HG03064 (cell line): ENCODE measurements at regions not wholly inside any gene's neighbourhood (a gene's known extent, or its start where the extent isn't known, plus 50 kb on each side); places are given as distances from the start of the nearest gene placed in this dataset.

Experiments used
- ATAC-seq: cut with Tn5 transposase; IDR thresholded peaks from one replicate; pipeline ENCODE4 v1.9.1; 2021; ENCODE audit warnings: low read depth; ENCODE audit not compliant: unreplicated experiment

DNA sequence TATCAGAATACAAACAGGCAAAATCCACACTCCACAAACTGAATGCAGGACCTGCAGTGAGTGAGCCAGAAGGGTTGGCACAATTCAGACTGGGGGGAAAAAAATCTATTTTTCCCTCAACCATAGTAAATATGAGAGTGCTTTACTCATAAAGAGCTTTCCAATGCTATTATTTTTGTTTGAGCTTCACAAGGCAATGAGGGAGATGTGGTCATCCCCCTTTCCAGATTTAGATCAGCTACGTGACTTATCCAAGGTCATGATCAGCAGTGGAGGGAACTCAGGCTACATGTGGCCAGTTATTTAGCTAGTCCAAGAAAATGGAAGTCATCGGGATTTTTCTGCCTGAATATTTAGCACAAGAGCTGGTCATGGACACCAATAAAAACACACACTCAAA lies 120.4 kb upstream of the KLF7 start:
- ATAC-seq, result no peak

DNA sequence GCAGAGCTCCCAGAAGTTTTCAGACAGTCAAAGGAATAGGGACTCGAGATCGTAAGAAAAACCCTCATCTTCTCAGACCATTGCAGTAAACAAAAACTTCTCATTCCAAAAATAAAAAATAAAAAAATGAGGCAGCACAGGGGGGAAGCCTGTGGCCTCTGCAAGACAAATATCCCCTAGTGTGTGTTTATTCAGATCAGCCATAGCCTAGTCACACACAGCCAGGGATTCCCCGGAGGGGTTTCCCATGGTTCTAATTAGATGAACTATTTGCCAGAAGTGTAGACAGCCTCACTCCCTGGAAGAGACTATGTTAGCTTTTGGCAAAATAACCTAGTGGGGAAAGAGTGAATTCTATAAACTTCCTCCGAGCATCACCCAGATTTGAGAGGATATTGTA lies 122.9 kb upstream of the KLF7 start:
- ATAC-seq, result peak; percentile 32

DNA sequence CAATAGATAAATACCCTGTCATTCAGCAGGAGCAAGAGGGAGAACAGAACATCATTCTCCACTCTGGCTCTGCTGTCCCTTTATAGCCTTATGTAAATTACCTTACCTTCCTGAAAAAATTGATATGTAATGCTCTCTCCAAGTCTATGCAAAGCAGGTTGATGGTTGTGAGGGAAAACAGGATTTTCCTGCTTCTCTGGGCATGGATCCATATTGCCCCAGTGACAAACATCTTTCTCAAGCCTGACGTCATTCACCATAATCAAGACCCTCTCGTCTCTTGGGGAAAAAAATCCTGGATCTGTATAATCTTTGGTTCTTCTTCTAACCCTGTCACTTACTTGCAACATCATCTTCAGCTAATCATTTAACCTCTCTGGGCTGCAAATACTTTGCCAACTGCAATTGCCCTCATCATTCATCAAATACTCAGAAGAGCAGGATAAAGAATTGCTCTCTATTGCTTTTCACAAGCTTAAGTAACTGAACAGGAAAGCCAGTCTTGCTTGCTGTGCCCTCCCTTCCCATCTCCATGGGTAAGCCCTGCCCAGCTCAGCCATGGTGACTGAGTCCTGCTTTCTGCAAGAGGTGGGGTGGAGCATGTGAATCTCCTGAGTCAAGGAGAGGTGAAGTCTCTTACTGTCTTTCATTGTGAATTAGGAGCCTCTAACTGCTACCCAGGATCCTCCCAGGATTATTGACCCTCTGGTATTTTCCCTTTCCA lies 123.7 kb upstream of the KLF7 start:
- ATAC-seq, result no peak

DNA sequence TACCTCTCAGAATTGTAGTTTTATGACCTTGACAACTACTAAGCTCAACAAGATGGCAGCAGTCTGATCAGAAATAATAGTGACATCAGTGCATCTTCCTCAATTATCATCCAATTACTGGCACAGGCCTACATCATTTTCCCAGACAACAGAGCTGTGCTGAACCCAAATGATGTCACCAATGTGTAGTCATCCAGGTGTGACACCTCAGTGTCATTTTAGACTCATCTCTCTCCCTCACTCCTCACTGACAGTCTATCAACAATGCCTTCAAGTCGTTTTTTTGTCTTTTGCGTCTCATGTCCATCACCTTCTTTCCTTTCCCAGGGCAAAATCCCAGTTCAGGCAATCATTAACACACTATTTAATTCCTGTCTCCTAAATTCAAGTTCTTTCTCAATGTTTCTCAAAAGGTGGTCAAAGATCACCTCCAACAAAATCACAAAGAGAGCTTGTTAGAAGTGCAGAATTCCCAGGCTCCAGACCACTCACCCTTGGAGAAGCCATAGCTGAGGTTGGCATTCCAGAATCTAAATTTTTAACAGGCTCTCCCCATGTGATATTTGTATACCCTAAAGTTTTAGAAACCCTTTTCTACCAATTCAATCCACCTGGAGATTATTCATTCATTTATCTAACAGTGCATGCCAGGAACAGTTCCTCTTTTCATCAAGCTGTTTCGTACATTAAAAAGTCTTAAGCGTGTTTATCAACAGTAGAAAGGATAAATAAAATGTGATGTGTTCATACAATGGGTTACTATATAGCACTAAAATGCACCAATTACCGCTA lies 125.3 kb upstream of the KLF7 start:
- ATAC-seq, result no peak

DNA sequence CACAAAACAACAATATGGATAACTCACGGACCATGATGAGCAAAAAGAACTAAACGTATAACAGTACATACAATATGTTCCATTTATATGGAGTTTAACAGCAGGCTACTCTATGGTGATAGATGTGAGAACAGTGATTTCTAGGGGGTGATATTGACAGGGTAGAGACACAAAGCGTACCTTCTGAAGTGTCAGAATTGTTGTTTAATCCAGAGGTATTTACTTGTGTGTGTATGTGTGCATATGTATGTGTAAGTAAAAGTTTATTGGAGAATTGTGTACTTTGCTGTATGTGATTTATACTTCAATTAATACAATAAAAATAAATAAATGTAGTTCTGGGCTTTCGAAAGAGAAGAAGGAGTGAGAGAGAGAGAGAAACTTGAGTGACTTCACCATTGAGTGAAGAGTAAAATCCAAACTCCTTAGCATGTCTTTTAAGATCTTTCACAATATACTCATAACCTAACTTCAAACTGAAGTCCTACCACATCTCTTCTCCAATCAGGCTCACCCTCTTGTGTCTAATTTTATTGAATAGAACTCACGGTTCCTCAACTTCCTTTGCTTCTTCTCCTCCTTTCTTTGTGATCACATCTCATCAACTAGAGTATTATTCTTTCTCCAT lies 126.0 kb upstream of the KLF7 start:
- ATAC-seq, result peak; percentile 41

DNA sequence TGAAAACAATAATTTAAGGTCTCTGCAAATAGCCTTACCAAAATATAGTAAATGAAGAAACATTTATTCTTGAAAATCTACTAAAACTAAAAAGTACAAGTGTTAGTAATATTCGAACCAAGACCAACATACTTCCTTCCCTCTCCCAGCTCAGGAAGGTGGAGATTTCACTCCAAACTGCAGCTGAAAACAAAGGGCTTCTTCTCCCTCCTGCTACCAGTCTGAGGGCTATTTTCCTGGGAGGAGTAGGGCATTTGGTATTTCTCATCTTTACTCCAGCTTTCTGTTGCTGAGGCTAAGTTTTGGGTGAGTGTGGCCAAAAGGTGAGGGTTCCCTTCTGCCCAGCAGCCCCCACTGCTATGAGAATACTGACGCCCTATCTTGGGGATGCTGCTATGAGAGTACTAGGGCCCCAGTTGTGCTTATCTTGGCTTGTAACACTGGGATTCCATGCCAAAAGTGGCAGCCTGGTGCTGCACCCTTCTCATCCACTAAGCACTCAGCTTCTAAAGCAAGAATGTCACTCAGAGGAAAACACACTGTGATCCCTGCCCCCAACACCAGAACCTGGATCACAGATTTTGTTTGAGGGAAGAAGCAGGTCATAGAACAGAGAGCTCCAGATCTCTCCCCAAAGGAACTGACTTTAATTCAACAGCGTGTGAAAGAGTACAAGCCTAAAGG lies 130.7 kb upstream of the KLF7 start:
- no peak for ATAC-seq

DNA sequence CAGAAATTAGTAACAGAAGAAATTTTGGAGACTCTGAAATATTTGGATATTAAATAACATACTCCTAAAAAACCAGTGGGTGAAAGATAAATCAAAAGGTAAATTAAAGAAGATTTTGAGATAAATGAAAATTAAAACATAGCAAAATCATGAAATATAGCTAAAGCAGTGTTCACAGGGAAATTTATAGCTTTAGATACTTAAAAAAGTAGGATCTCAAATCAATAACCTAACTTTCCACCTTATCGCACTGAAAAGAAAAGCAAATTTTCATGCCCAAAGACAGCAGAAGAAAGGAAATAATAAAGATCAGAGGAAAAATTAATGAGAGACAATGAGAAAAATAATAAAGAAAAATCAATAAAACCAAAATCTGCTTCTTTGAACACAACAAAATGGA lies 135.1 kb upstream of the KLF7 start:
- ATAC-seq, result no peak

DNA sequence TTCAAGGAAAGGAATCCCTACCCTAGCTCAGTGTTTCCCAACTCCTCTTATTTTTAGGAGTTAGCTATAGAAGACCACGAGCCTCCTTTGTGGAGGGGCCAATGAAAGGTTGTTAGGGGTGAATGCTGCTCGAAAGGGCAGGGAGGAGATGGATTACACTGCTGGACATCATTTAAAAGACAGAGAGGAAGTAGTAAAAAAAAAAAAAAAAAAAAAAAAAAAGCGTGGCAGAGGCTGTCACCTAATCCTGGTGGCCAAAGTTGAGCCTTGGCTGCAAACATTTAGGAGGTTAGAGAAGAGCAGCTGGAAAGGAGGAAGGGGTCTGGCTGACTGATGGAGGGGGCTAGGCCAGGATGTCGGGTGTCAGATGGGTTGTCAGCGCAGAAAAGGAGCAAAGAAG lies 139.0 kb upstream of the KLF7 start:
- ATAC-seq, result no peak

DNA sequence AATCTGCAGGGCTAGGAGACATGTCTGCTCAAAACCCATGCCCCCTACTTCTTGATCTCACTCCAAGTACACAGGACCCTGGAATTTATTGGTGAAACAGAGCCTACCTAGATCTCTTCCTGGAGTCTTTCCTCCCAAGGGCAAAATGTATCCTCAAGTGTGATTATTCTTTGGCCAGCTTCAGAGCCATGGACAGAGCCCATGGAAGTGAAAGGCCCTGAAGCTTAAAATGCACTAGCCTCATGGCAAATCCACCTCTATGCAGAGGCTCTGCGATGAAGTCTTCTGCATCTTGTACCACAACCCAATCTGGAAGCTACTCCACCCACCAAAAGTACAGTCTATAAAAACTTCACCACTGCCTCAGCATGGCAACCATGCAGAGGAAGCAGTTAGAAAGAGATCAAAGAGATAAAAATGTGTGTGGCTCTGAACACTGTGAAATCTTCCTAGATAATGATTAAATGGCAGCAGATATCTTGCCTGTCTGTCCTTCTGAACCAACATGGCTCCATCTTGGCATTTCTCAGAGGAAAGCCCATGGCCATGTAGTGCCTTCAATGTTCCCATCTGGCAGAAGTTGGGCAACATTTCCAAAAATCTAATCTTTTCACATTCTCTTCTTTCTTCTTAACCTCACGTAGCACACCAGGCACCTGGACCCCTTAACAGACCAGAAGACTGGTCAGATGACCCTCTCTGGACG lies 142.9 kb upstream of the KLF7 start:
- ATAC-seq, result no peak

DNA sequence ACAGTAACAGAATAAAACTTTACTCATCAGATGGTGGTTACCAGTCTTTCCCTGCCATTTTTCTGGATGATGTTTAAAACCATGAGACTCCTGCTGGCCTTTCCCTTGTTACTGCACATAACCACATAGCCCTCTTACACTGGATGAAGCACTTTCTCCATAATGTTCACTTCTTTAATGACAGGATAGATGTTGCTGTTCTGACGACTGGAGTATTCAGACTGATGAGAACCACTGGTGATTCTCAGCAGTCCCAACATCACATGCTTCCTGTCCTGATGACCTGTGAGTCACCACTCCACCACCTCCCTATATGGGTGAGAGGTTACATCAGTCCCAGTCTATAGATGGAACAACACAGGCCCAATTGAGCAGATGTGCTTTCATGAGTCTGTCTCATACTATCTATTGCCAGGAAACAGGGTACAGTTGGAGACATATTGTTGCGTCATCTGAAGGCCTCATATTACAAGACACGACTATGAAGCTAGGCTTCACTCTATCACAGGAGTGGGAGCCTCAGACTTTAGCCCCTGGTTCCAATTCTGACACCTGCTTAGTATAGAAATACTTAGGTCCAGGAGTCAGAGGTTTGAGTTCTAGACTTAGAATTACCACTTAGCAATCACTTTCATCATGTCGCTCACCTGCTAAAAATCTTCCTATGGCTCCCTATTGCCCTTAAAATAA lies 145.7 kb upstream of the KLF7 start:
- ATAC-seq, result peak; percentile 78

DNA sequence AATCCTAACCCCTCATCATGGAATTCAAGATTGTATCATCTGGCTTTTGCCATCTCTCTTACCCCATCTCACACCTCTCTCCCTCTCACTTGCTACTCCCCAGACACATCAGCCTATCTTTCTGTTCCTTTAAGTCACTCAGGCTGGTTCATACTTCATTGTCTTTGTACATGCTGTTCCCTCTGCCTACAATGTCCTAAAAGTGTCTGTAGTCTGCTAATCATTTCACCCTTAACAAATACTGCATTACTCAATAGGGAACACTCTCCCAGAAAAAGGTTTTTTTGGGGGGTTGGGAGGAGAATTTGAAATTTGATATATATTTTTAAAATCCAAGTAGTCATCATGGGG lies 146.2 kb upstream of the KLF7 start:
- ATAC-seq, result no peak

DNA sequence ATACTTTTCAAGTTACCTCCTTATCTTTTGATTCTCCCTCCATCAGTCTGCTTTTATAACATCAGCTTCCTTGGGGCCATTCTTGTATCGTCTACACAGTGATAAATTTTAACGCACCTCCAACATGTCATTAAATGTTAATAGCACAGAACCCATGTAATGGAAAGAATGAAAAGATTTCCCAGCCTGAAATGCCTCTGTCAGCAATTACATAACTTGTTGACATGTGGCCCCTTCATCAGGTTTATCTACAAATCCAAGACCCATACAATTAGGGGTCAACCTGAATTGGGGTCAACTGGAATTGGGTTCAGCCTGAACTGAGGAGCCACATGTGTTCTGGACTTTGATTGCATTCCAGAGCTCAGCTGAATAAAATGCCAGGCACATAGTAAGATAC lies 148.2 kb upstream of the KLF7 start:
- ATAC-seq, result no peak

DNA sequence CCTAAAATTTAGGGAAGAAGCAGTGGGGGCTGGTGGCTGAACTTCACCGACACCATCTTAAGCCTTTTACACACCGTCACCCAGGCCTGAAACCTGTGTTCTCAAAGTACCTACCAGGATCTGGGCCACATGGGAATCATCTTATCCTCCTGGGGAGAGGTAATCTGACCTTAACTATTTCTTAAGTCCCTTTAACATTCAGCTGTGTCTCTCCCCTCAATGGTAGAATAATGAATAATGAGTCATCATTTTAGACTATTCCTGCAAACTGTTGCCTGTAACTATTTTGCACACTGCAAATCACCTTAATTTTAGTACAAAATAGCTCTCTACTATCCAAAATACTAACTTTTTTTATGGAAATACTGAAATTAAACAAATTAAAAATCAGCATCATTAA lies 149.4 kb upstream of the KLF7 start:
- ATAC-seq, result no peak

DNA sequence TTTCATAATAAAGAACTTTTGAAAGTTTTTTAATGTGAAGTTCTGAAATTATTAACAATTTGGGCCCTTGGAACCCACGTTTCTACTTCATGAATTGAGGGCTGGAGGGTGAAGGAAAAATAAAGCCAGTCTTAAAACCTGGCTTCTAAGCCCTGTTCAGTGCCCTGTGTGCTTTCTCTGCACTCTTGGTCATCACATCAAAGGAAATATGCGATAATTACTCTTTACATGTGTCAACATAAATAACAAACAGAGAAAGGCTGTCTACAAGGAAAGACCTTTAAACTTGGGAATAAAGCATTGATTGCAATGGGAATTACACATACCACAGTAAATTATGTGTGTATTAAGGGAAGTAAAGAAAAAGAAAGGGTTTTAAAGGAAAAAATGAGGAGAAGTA lies 150.7 kb upstream of the KLF7 start:
- no peak for ATAC-seq

DNA sequence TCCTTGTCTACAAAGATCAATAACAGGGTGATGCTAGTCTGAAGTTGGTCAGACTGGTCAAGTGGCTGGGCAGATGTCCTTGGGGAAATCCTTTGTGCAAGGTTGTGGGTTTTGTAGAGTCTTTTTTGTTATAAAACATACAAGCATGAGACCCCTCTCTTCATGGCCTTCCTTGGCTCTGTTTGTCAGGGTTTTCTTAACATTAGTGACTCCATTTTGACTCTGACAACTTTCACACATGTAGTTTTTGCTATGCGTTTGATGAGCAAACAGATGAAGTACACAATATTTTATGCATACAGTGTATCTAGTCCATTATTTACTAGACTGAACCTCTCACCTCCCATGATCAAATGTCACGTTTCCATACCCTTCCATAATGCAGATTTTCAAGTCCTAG lies 151.2 kb upstream of the KLF7 start:
- no peak for ATAC-seq

DNA sequence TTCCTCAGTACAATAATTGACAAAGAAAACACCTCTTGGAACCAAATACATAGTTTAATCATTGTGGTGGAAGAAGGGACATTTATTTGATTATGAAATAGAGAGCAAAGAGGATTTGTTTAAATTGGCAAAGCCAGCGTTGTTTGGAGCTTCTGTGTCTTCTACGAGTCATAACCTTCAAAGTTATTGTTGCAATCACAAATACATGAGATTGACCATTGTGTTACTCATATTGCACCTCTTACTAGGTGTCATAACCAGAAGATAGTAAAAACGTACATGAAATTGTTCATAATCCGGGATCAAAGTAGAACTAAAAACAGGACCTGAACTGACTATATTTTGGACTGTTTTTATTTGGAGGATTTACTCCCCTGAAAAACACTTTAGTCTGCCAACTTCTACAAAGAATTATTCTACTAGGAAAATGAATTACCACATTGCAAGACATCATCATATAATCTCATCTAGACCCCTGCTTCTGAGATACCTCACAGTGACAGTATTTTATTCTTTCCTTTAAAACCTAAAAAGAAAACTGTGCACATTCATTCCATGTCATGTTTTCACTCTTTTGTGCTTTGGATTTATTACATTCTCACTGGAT lies 151.7 kb upstream of the KLF7 start:
- ATAC-seq, result no peak

DNA sequence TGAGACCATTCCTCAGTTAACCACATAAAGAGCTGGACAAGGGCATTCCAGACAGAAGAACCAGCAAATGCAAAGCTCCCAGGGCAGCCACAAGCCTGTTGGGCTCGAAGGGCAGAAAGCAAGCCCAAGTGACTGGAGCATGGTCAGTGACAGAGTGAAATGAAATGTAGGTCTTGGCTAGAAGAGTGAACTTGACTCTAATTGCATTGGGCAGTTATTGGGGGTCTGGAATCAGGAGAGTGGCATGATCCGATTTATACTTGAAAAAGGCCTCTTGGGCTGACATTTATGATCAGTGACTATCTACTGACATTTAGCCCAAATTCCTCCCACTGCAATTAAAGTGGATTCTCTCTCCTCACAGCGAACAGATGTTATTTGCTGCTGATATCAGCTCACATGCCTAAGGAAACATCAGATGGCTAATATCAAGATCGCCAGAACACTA lies 152.5 kb upstream of the KLF7 start:
- ATAC-seq, result no peak

DNA sequence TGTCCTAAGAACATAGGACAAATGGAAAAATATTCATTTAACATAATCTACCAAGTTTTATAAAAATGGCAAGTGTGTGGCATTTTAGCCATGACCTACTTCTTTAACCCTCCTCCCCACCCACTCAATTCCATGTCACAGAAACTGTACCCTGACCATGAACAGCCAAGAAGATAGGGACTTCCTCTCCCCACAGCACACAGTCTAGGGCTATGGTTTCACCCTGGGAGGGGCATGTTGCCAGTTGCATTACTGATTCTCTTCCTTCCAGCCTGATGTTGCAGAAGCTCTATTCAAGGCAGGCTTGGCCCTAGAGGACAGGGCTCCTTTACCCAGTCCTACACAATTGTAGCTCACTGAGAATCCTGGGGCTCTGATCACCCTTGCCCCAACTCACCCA lies 153.6 kb upstream of the KLF7 start:
- no peak for ATAC-seq

DNA sequence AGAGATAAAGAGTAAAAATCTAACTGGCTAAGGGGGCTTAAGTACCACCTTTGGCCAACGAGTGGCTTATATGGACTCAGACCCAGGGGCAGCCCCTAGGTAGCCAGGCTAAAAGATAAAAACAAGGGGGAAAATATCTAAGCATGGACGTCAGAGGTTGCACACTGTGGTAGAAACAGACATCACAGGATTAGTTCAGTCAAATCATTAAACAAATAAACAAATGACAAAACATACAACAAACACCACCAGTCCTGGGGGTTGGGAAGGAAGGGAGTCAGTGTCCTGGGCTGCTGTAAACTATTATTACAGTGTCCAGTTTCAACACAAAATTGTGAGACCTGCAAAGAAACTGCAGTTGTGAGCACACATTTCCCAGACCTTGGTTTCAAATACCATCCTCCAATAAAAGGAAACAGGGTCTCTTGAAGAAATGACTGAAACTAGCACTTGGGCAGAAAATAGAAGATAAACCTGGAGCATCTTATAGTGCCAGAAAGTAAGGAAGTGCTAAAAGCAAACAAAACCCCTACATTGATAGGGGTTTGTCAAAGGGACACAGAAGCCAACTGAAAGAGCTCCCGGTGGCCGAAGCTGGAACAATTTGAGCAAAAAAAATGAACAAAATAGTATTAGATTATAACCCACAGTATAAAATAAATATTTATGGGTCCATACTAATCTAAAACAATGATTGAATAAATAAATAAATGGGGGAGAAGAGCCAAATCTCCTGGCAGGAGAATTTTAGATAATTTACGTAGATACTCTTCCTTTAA lies 154.8 kb upstream of the KLF7 start:
- no peak for ATAC-seq
